Stimulated activated CD8-positive, alpha-beta memory T cell treated with anti-CD3 and anti-CD28 coated beads, Interleukin-15, amount 100 ng/mL, for 1 hour (primary cell): ENCODE measurements at regions not wholly inside any gene's neighbourhood (a gene's known extent, or its start where the extent isn't known, plus 50 kb on each side); places are given as distances from the start of the nearest gene placed in this dataset.
"Not testable (repeated sequence)": the region's sequence is repeated elsewhere in the genome, so short reads cannot be mapped to it uniquely, and the experiment has no call there.

Experiments used
- DNase-seq: peaks from one replicate; pipeline ENCODE4 v3.0.0-alpha.2; 2020; ENCODE audit warnings: low read depth

- DNase-seq, result no peak
These were observed 102.1 kb downstream of the SHCBP1 start for GRCh38 chr16:46519063-46519462.

- no peak for DNase-seq
These were observed 124.5 kb downstream of the SHCBP1 start for GRCh38 chr16:46496701-46497100.

- DNase-seq, result no peak
These were observed 138.3 kb downstream of the SHCBP1 start for GRCh38 chr16:46482895-46483294.

GRCh38 chr16:46466239-46466638 lies 154.9 kb downstream of the SHCBP1 start:
- no peak for DNase-seq

GRCh38 chr16:46454801-46455200 lies 166.4 kb downstream of the SHCBP1 start:
- DNase-seq, result not testable (repeated sequence)

- DNase-seq, result no peak
These were observed 192.8 kb downstream of the SHCBP1 start for GRCh38 chr16:46428108-46429061.

- no peak for DNase-seq
These were observed 193.7 kb downstream of the SHCBP1 start for GRCh38 chr16:46427340-46428107.

- DNase-seq, result no peak
These were observed 194.8 kb downstream of the SHCBP1 start for GRCh38 chr16:46426336-46426735.

GRCh38 chr16:46404028-46404427 lies 217.2 kb downstream of the SHCBP1 start:
- no peak for DNase-seq

GRCh38 chr16:46398559-46398958 lies 222.6 kb downstream of the SHCBP1 start:
- not testable (repeated sequence) for DNase-seq

GRCh38 chr16:46396883-46397270 lies 224.3 kb downstream of the SHCBP1 start:
- DNase-seq, result not testable (repeated sequence)

GRCh38 chr16:46396131-46396882 lies 224.9 kb downstream of the SHCBP1 start:
- not testable (repeated sequence) for DNase-seq

- DNase-seq, result not testable (repeated sequence)
These were observed 225.7 kb downstream of the SHCBP1 start for GRCh38 chr16:46395391-46395921.

GRCh38 chr16:46394963-46395362 lies 226.2 kb downstream of the SHCBP1 start:
- DNase-seq, result not testable (repeated sequence)

- DNase-seq, result not testable (repeated sequence)
These were observed 227.0 kb downstream of the SHCBP1 start for GRCh38 chr16:46394149-46394548.

GRCh38 chr16:46392930-46393722 lies 228.1 kb downstream of the SHCBP1 start:
- not testable (repeated sequence) for DNase-seq

GRCh38 chr16:46390660-46391462 lies 230.3 kb downstream of the SHCBP1 start:
- DNase-seq, result not testable (repeated sequence)

GRCh38 chr16:46389561-46390041 lies 231.6 kb downstream of the SHCBP1 start:
- peak; percentile 81 for DNase-seq

- not testable (repeated sequence) for DNase-seq
These were observed 232.2 kb downstream of the SHCBP1 start for GRCh38 chr16:46388939-46389491.

- DNase-seq, result not testable (repeated sequence)
These were observed 232.8 kb downstream of the SHCBP1 start for GRCh38 chr16:46388354-46388753.
